Stromal cell of bone marrow (primary cell): ENCODE measurements at regions not wholly inside any gene's neighbourhood (a gene's known extent, or its start where the extent isn't known, plus 50 kb on each side); places are given as distances from the start of the nearest gene placed in this dataset.

Experiments
- DNase-seq: peaks from one replicate; pipeline ENCODE4 v3.0.0-alpha.2; 2012; ENCODE audit warnings: low read depth

GRCh38 chr16:55225972-55226542, 97.9 kb upstream of the IRX6 start:
- DNase-seq = no peak

GRCh38 chr16:55232822-55233221, 91.2 kb upstream of the IRX6 start:
- DNase-seq = no peak

- DNase-seq = no peak
These were observed 90.5 kb upstream of the IRX6 start for GRCh38 chr16:55233464-55233863.

- no peak for DNase-seq
These were observed 87.3 kb upstream of the IRX6 start for GRCh38 chr16:55236655-55237054.

GRCh38 chr16:55239723-55240122, 84.3 kb upstream of the IRX6 start:
- DNase-seq = no peak

- DNase-seq = no peak
These were observed 83.1 kb upstream of the IRX6 start for GRCh38 chr16:55240888-55241287.

- DNase-seq = no peak
These were observed 81.3 kb upstream of the IRX6 start for GRCh38 chr16:55242667-55243066.

GRCh38 chr16:55248058-55248457, 75.9 kb upstream of the IRX6 start:
- no peak for DNase-seq

GRCh38 chr16:55248494-55248893, 75.5 kb upstream of the IRX6 start:
- no peak for DNase-seq

- no peak for DNase-seq
These were observed 74.6 kb upstream of the IRX6 start for GRCh38 chr16:55249361-55249760.

GRCh38 chr16:55249936-55250335, 74.1 kb upstream of the IRX6 start:
- DNase-seq = no peak

- no peak for DNase-seq
These were observed 73.3 kb upstream of the IRX6 start for GRCh38 chr16:55250701-55251100.

- DNase-seq = no peak
These were observed 72.9 kb upstream of the IRX6 start for GRCh38 chr16:55251151-55251550.

GRCh38 chr16:55252577-55252976, 71.4 kb upstream of the IRX6 start:
- DNase-seq = no peak

- DNase-seq = no peak
These were observed 70.0 kb upstream of the IRX6 start for GRCh38 chr16:55253987-55254386.

GRCh38 chr16:55255733-55256282, 68.2 kb upstream of the IRX6 start:
- DNase-seq = no peak

- no peak for DNase-seq
These were observed 67.5 kb upstream of the IRX6 start for GRCh38 chr16:55256412-55257016.

- DNase-seq = peak; percentile 56
These were observed 65.9 kb upstream of the IRX6 start for GRCh38 chr16:55257966-55258613.

- no peak for DNase-seq
These were observed 62.7 kb upstream of the IRX6 start for GRCh38 chr16:55261301-55261700.

- no peak for DNase-seq
These were observed 60.4 kb upstream of the IRX6 start for GRCh38 chr16:55263271-55264250.

GRCh38 chr16:55264949-55265348, 59.1 kb upstream of the IRX6 start:
- peak; percentile 16 for DNase-seq

- no peak for DNase-seq
These were observed 58.1 kb upstream of the IRX6 start for GRCh38 chr16:55265926-55266325.
